Activated T-helper 1 cell treated with anti-CD3 and anti-CD28 coated beads, Interleukin-12 subunit alpha, Interleukin-12 subunit beta, Interleukin-2, Interleukin-4 antibody, amounts not matched to agents 30 ng/mL and 10 ng/mL and 1 ng/mL, durations not matched to agents 14 hours and 24 hours and 36 hours (primary cell): ENCODE measurements at regions not wholly inside any gene's neighbourhood (a gene's known extent, or its start where the extent isn't known, plus 50 kb on each side); places are given as distances from the start of the nearest gene placed in this dataset.

Experiments
- DNase-seq: peaks from one replicate; pipeline ENCODE4 v3.0.0; 2021; ENCODE audit warnings: low spot score
- H3K27ac Mint-ChIP-seq: one replicate; pipeline ENCODE4 v1.8.0; 2021; ENCODE audit warnings: mild to moderate bottlenecking, mixed read lengths
- H3K27me3 Mint-ChIP-seq: one replicate; pipeline ENCODE4 v1.8.0; 2022; ENCODE audit warnings: mild to moderate bottlenecking, moderate library complexity, mixed read lengths; ENCODE audit not compliant: insufficient read depth
- H3K36me3 Mint-ChIP-seq: one replicate; pipeline ENCODE4 v1.8.0; 2021; ENCODE audit warnings: low read depth, mixed read lengths
- H3K4me1 Mint-ChIP-seq: one replicate; pipeline ENCODE4 v1.8.0; 2021; ENCODE audit warnings: low read depth, mixed read lengths
- H3K4me3 Mint-ChIP-seq: one replicate; pipeline ENCODE4 v1.8.0; 2021; ENCODE audit warnings: mild to moderate bottlenecking, moderate library complexity, mixed read lengths
- H3K9me3 Mint-ChIP-seq: one replicate; pipeline ENCODE4 v1.8.0; 2021; ENCODE audit warnings: mixed read lengths
- intact Hi-C: fragments of 100-400 bp; cut with micrococcal nuclease; formaldehyde crosslinking; loops from one replicate; pipeline ENCODE4 v1.15.1; 2024

DNA sequence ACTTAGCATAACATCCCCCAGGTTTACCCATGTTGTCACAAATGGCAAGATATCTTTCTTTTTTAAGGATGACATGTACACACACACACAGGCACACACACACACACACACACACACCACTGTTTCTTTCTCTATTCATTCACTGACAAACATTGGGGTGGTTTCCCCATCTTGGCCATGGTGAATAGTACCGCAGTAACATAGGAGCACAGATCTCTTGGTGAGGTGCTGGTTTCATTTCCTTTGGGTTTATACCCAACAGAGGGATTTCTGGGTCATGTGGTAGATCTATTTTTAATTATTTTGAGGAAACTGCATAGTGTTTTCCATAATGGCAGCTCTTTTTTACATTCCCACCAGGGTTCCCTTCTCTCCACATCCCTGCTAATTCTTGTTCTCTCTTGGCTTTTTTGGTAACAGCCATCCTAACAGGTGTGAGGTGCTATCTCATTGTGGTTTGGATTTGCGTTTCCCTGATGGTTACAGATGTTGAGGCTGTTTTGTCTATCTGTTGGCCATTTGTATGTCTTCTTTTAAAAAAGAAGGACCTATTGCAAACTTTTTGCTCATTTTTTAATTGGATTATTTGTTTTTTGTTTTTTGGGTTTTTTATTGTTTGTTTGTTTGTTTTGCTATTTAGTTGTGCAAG is 251.7 kb upstream of the IRS2 start:
- DNase-seq = no peak
- H3K27me3 Mint-ChIP-seq = no peaks in the 10 kb centered on the region
- no peaks in the 10 kb centered on the region for H3K4me1 Mint-ChIP-seq
- intact Hi-C loops = no loop called here
- no peak overlapping the region for H3K27ac Mint-ChIP-seq
- no peaks in the 10 kb centered on the region for H3K9me3 Mint-ChIP-seq
- no peak overlapping the region for H3K4me3 Mint-ChIP-seq
- no peaks in the 10 kb centered on the region for H3K36me3 Mint-ChIP-seq

- Mint-ChIP-seq H3K27ac (no peak overlapping the region), H3K27me3 (no peaks in the 10 kb centered on the region), H3K9me3 (no peaks in the 10 kb centered on the region), H3K36me3 (no peaks in the 10 kb centered on the region), H3K4me1 (no peaks in the 10 kb centered on the region), H3K4me3 (no peak overlapping the region)
- intact Hi-C loops = no loop called here
- DNase-seq = no peak
These were observed 249.7 kb upstream of the IRS2 start for GRCh38 chr13:110036060-110036459.

DNA sequence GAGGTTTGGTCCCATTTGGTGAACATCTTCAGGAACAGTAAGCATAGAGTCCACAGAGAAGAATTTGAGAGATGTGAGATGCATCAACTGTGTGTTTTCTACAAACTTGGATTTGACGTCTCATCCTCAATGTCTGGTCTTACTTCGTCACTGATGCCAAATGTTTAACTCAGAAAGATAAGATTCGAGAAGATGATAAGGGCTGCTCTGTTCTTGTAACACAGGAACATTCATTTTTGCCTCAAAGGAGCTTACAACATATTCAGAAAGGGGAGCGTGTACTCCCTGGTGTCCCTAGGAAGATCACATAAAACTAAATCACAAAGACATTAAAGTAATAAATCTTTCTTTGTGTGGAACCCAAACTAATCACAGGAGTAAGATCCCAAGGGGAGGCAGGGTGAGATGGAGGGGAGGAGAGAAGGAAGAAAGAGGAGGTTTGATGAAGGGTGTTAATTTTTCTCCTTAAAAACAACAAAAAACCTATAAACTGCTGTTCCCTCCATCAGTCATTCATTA is 247.7 kb upstream of the IRS2 start:
- no peak for DNase-seq
- intact Hi-C loops = no loop called here
- H3K9me3 Mint-ChIP-seq = no peaks in the 10 kb centered on the region
- H3K36me3 Mint-ChIP-seq = no peaks in the 10 kb centered on the region
- H3K4me3 Mint-ChIP-seq = no peak overlapping the region
- H3K4me1 Mint-ChIP-seq = no peaks in the 10 kb centered on the region
- H3K27me3 Mint-ChIP-seq = no peaks in the 10 kb centered on the region
- no peak overlapping the region for H3K27ac Mint-ChIP-seq

GRCh38 chr13:110032969-110033368 is 246.6 kb upstream of the IRS2 start:
- H3K4me1 Mint-ChIP-seq = no peaks in the 10 kb centered on the region
- H3K4me3 Mint-ChIP-seq = no peak overlapping the region

GRCh38 chr13:110030394-110030928 is 244.1 kb upstream of the IRS2 start:
- H3K27ac Mint-ChIP-seq = no peak overlapping the region
- no peaks in the 10 kb centered on the region for H3K36me3 Mint-ChIP-seq
- H3K4me3 Mint-ChIP-seq = no peak overlapping the region
- H3K9me3 Mint-ChIP-seq = no peaks in the 10 kb centered on the region
- H3K4me1 Mint-ChIP-seq = no peaks in the 10 kb centered on the region
- no peaks in the 10 kb centered on the region for H3K27me3 Mint-ChIP-seq
- intact Hi-C loops = no loop called here
- DNase-seq = no peak

More at GRCh38 chr13:110032969-110033368, 246.6 kb upstream of the IRS2 start:
- no peak for DNase-seq
- Mint-ChIP-seq H3K9me3 (no peaks in the 10 kb centered on the region), H3K36me3 (no peaks in the 10 kb centered on the region), H3K27ac (no peak overlapping the region), H3K27me3 (no peaks in the 10 kb centered on the region)
- intact Hi-C loops = no loop called here

- Mint-ChIP-seq H3K4me3 (no peak overlapping the region), H3K4me1 (no peaks in the 10 kb centered on the region), H3K27me3 (no peaks in the 10 kb centered on the region), H3K9me3 (no peaks in the 10 kb centered on the region), H3K27ac (no peak overlapping the region), H3K36me3 (no peaks in the 10 kb centered on the region)
- intact Hi-C loops = no loop called here
- DNase-seq = no peak
These were observed 242.6 kb upstream of the IRS2 start for GRCh38 chr13:110028838-110029621.

DNA sequence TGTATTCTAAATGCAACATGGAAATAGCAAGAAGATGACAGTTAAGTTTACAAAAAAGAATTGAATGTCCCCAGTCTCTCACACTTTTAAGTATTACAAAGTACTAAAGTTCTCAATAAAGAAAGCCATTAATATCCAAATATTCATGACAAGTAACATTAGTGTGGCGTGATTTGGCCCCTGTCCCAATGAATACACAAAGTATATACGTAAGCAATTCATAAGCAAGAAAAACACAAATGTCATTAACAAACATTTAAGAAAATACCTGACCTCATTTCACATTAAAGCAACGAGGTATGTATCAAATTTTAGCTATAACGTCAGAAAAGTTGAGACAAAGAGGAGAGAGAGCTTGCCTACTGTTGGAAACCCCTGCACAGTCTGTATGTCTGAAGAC is 241.9 kb upstream of the IRS2 start:
- no peak overlapping the region for H3K4me3 Mint-ChIP-seq
- H3K9me3 Mint-ChIP-seq = no peaks in the 10 kb centered on the region
- H3K27ac Mint-ChIP-seq = no peak overlapping the region
- no peaks in the 10 kb centered on the region for H3K27me3 Mint-ChIP-seq
- H3K36me3 Mint-ChIP-seq = no peaks in the 10 kb centered on the region
- intact Hi-C loops = no loop called here
- no peak for DNase-seq
- no peaks in the 10 kb centered on the region for H3K4me1 Mint-ChIP-seq

- H3K36me3 Mint-ChIP-seq = no peaks in the 10 kb centered on the region
These were observed 241.3 kb upstream of the IRS2 start for GRCh38 chr13:110027470-110028240.

GRCh38 chr13:110024645-110024980 is 238.2 kb upstream of the IRS2 start:
- H3K27ac Mint-ChIP-seq = no peak overlapping the region
- no peak overlapping the region for H3K4me3 Mint-ChIP-seq
- intact Hi-C loops = no loop called here
- DNase-seq = no peak
- H3K9me3 Mint-ChIP-seq = no peaks in the 10 kb centered on the region
- H3K27me3 Mint-ChIP-seq = no peaks in the 10 kb centered on the region
- H3K4me1 Mint-ChIP-seq = no peaks in the 10 kb centered on the region
- H3K36me3 Mint-ChIP-seq = no peaks in the 10 kb centered on the region

More at GRCh38 chr13:110027470-110028240, 241.3 kb upstream of the IRS2 start:
- H3K27ac Mint-ChIP-seq = no peak overlapping the region
- no peaks in the 10 kb centered on the region for H3K9me3 Mint-ChIP-seq
- DNase-seq = no peak
- intact Hi-C loops = no loop called here
- no peaks in the 10 kb centered on the region for H3K27me3 Mint-ChIP-seq
- H3K4me1 Mint-ChIP-seq = no peaks in the 10 kb centered on the region
- no peak overlapping the region for H3K4me3 Mint-ChIP-seq

GRCh38 chr13:110023729-110024644 is 237.6 kb upstream of the IRS2 start:
- Mint-ChIP-seq H3K36me3 (no peaks in the 10 kb centered on the region), H3K4me3 (no peak overlapping the region), H3K4me1 (no peaks in the 10 kb centered on the region), H3K27me3 (no peaks in the 10 kb centered on the region), H3K27ac (no peak overlapping the region), H3K9me3 (no peaks in the 10 kb centered on the region)
- no peak for DNase-seq
- intact Hi-C loops = no loop called here

DNA sequence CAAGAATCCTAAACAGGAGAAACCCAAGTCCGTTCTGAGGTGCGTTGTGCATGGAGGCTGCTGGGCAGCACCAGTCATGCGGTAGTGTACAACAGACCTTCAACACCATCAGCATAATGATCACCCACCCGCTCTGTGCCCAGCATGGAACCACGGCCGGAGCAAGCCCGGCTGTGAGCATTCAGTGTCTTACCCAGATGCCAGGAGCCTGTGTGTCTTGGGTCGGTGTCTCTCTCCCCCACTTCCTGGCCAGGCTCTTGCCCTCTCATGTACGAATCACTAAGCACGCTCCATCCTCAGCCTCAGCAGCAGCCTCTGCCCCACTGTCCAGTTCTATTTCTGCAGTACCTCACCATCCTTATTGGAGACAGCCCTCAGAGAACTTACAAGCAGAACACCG is 231.6 kb upstream of the IRS2 start:
- intact Hi-C loops = no loop called here

DNA sequence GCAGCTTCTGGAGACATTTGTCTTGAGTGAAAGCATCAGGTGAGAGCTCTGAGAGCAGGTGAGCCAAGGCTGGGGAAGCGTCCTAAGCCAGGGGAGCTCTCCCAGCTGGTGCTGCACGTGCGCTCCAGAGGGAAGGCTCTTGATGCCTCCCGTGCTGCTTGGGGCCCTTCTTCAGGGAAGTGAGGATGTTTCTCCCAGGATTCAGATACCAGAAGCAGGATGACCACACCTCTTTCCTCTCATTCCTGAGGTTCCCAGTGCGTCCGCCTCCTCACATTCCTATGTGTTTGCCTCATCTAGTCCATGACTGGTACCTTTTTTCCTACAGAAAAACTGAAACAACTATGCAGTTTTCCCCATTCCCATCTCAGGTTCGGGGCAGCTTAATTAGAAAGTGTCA is 231.0 kb upstream of the IRS2 start:
- no peak for DNase-seq
- H3K27me3 Mint-ChIP-seq = no peaks in the 10 kb centered on the region
- H3K9me3 Mint-ChIP-seq = no peaks in the 10 kb centered on the region
- H3K27ac Mint-ChIP-seq = no peak overlapping the region
- intact Hi-C loops = no loop called here
- H3K36me3 Mint-ChIP-seq = no peaks in the 10 kb centered on the region
- H3K4me1 Mint-ChIP-seq = no peaks in the 10 kb centered on the region
- H3K4me3 Mint-ChIP-seq = no peak overlapping the region

More for the DNA sequence above, 231.6 kb upstream of the IRS2 start:
- H3K4me1 Mint-ChIP-seq = no peaks in the 10 kb centered on the region
- no peaks in the 10 kb centered on the region for H3K36me3 Mint-ChIP-seq
- H3K27ac Mint-ChIP-seq = no peak overlapping the region
- H3K4me3 Mint-ChIP-seq = no peak overlapping the region
- DNase-seq = no peak
- no peaks in the 10 kb centered on the region for H3K9me3 Mint-ChIP-seq
- no peaks in the 10 kb centered on the region for H3K27me3 Mint-ChIP-seq
